Stimulated activated CD8-positive, alpha-beta memory T cell treated with anti-CD3 and anti-CD28 coated beads, Interleukin-12 subunit alpha, Interleukin-12 subunit beta, amount 100 ng/mL, for 24 hours (primary cell): ENCODE measurements at regions not wholly inside any gene's neighbourhood (a gene's known extent, or its start where the extent isn't known, plus 50 kb on each side); places are given as distances from the start of the nearest gene placed in this dataset.
"Not testable (repeated sequence)": the region's sequence is repeated elsewhere in the genome, so short reads cannot be mapped to it uniquely, and the experiment has no call there.

ENCODE experiments used
- DNase-seq: peaks from one replicate; pipeline ENCODE4 v3.0.0-alpha.2; 2020; ENCODE audit errors: extremely low read depth

DNA sequence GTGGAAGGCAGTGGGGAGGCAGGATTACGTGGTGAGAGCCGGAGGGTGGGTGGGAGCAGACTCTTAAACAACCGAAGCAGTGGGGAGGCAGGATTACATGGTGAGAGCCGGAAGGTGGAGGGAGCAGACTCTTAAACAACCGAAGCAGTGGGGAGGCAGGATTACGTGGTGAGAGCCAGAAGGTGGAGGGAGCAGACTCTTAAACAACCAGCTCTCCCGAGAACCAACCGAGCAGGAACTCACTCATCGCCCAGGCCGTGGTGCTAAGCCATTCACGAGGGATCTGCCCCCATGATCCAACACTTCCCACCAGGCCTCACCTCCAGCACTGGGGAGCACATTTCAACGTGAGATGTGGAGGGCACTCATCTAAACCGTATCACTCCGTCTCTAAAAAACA, 87.7 kb downstream of the RTP5 start:
- DNase-seq: no peak

DNA sequence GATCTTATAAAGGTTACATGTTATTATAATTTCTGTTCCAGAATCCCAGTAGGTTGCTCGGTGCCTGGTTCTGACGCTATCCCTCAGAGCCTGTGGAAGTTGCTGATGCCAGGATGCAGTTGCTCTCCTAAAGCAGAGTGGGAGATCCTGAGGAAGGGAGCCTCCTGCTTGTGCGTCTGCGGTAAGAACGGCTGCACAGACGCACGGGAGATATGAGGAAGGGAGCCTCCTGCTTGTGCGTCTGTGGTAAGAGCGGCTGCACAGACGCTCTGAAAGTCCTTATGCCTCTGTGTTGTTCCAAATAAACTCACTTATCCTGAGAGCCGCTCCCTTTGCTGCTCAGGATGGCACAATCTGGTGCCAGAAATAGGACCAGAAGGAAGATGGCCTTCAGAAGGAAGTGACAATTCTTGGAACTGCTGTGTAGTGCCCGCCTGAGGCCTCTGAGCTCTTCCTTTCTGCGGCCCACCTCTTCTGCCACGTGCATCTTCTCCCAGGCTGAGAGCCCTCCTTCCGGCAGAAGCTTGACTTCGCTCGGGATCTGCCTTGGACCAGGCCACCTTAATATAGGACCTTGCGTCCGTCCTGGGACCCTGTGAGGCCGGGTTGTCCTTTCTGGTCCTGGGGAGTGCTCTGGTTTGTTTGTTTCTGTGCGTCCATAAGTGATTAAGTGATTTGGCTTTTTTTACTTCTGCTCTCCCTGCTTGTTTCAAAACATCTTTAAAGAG, 89.5 kb downstream of the RTP5 start:
- DNase-seq: no peak

DNA sequence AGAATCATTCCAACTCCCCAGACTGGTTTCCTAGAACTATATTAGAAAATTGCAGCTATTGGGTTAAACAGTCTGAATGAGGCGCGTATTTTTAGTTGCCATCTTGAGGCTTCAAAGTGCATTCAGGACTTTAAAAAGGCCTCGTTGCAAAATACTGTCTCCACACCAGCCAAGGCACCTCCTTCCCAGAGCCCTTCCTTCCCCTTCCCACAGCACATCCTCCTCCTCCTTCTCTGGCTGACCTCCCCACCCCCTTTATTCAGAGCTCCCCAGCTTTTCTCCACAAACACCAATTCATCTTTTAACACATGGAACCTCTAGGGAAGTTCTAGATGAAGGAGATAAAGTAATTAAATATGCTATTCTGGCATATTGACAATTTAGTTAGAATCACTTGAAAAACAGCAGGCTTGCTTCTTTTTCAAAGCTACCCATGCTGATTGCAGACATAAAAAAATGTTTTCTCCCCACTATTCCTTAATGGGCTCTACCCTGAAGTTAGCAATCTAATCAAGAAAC, 90.3 kb downstream of the RTP5 start:
- no peak for DNase-seq

DNA sequence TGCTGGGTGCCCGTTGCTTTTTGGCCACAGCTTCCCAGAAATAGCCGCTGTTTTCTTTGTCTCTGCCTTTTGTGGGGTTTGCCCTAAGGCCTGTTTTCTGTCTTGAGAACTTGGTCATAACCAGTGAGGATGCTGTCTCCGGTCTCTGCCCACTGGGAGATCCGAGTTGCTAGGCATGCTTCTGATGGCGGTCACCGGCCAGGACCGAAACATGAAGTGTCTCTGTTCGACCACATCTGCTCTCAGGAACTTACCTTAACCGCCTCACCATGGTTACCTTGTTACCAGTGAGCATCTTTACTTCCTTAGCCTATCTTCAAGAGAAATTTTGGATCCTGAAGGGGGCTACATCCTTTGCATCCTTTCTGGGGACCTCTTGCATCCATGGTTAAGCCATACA, 91.9 kb downstream of the RTP5 start:
- DNase-seq: no peak

DNA sequence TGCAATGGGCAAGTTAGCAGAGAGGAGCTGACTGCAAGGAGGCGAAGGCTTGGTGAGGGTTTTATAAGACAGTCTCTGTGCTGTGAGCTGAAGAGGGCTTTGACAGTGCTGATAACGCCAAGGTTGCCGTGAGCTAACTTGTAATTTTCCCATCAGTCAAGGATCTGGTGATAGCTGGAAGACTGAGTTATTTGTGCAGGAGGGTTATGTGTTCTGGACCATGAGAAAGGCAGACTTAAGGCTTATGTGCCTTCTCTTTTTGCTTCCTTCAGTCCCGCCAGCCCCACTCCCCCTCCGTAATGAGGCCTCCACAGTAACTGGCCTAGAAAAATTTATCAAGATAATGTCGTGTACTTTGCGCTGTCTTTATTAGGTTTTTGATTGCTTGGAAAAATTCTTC, 94.6 kb downstream of the RTP5 start:
- DNase-seq: no peak

DNA sequence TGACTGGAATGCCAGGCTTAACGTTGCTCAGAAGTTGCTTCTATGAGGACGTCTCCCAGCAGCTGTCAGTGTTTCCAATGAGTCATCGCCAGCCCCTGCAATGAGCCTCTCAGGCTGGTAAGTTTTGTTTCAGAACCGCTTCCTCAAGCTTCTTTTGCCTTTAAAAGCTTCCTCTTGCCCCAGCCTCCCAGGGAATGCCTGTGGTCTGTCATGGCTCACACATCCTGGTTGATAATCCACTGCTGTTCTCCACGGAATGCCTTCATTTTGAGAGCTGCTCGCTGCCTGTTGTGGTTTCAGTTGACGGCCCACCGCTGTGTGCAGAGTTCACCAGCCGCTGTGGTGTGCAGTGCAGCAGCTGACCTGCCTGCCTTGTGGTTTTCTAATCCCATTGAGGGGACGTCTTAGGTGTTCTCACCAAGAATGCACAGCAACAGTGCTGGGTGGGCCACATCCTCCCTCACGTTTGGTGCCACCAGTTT, 96.4 kb downstream of the RTP5 start:
- DNase-seq: peak; percentile 53

GRCh38 chr2:241966647-241967466, 97.3 kb downstream of the RTP5 start:
- DNase-seq: no peak

- no peak for DNase-seq
These were observed 98.1 kb downstream of the RTP5 start for GRCh38 chr2:241967467-241968144.

DNA sequence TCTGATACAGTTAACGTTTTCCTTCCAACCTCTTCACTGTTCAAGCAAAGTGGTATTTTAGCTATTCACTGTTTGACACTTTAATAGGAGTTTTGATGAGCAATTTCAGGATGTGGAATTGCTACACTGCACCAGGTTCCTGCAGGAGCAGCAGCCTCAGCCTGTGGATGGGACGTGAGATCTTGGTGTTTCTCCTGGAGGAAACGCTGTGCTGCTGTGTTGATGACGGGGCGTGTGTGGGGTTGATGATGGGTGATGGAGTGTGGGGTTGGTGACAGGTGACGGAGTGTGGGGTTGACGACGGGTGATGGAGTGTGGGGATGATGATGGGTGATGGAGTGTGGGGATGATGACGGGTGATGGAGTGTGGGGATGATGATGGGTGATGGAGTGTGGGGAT, 98.9 kb downstream of the RTP5 start:
- no peak for DNase-seq

- DNase-seq: not testable (repeated sequence)
These were observed 99.7 kb downstream of the RTP5 start for GRCh38 chr2:241969182-241969581.

- no peak for DNase-seq
These were observed 101.2 kb downstream of the RTP5 start for GRCh38 chr2:241970716-241971115.

DNA sequence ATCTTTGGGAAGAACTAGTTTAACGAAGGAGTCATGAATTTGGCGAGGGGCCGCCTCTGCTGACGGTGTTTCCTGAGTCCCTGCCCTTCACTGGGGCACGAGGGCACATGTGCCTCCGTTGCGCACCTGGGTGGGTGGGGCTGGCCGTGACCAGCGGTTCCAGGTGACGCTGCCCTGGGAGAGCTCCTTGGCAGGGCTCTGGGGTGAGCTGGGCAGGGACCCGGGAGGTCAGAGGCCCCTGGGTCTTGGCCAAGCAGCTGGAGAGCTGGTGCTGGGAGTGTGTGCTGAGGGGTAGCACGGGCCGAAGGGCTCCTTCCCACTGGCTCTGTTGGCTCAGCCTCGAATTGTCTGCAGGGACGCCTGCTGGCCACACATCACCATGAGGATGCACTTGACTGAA, 104.6 kb downstream of the RTP5 start:
- no peak for DNase-seq

DNA sequence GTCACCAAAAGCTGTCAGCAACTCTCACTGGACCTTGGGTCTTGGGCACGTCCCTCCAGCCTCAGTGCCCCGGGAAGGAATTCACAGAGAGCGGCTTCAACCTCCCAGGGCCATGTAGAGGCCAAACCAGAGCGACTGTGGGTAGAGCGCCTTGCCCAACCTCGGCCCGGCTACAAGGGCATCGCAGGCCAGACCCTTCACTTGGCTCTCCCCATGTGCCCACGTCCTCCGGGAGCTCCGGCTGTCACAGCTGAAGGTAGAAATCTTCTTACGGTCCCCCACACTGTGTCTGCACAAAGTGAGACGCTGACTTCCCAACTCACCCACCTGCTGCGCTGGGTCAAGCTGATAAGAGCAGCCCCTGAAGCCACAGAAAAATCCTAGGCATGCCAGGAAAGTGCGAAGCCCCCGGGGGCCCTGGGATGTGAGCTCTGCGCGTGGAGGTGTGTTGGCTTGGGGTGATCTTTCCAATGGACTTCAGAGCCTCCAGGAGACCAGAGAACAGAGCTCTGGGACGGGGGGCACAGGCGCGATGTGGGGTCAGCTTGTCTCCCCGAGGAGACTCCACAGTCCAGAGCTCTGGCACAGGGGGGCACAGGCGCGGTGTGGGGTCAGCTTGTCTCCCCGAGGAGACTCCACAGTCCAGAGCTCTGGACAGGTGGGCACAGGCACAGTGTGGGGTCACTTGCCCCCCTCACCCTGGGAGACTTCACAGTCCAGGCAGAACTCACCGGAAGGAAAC, 105.5 kb downstream of the RTP5 start:
- no peak for DNase-seq

DNA sequence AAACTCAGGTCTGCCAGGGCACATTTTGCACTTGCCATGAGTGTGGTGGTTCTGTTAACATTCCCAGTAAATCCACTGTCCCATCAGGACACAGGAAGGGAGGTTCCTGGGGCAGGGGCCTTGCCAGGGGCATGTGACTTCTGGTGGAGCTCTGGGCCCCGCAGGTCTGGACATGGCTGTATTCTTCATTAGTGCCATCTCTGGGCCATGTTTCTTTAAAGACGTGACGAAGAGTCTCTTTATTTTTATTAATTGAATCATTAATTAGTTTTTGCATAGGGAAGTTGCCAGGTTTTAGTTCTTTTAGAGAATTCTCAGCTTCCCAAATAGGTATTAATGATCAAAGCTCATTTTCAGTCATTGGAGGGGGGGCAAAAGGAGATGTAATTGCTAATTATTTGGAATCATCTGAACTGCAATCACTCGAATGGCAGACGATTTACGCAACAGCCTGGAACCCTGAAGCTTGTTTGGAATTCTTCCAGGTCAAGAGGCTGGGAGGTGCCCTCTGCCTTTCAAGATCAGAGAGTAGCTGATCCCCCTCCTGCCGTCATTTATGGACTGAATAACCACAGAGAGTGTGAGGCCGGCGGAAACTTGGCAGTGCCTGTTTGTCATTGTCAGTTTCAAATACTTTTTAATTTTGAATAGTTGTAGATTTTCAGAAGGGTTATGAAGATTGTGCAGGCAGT, 106.2 kb downstream of the RTP5 start:
- DNase-seq: no peak

DNA sequence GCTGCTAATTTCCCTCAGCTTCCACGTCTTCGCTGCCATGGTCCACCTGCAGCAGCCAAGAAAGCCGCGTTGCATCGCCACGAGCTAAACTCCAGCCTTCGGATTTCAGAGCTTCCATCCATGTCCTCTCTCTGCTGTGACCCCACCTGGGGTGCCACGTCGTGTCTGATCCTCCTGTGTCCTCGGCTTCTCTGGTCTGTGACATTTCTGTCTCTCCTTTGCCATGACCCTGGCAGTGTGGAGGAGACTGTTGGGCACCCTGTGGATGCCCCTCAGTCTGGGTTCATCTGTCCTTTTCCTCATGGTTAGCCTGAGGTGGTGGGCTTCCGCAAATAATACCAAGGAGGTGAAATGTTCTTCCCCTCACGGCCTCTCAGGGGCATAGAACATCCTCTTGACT, 106.8 kb downstream of the RTP5 start:
- DNase-seq: no peak

DNA sequence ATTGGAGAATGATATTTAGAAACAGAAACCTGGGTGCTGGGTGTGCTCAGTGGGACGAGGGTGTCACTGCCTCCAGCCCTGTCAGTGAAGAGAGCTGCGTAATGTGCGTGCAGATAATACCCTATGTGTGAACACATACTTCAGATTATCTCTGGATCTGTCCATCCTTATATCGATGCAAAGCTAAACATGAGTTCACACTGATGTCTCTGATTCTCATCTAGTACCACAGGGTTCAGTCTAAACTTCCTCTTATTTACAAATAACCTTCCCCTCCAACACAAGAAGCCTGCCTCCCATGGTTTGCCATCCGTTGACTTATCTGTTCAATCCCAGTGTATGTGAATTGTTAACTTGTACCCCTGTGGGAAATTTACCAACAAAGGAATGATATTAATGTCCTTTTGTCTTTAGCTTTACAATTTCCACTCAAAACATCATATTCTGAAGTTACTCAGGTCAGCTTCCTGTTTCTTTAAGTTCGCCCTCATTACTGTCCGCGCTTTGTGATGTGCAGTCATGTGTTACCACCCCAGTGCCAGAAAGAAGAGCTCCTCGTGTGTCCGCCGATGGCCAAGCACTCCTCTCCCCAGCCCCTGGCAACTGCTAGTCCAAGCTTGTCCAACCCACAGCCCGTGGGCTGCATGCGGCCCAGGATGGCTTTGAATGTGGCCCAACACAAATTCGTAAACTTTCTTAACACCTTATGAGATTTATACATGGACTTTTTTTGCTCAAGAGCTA, 108.2 kb downstream of the RTP5 start:
- no peak for DNase-seq

DNA sequence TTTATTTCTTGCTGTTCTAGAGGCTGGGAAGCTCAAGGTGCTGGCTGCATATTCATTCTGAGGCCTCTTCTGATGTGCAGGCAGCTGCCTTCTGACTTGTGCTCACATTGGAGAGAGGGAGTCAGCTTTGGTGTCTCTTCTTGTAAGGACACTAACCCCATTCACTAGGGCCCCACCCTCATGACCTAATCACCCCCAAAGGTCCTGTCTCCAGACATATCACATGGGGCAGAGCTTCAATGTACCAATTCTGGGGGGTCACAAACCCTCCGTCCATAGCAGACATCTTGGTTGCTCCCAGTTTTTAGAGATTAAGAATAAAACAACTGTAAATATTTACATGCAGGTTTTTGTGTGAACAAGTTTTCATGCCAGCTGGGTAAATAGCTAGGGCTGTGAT, 109.1 kb downstream of the RTP5 start:
- DNase-seq: no peak

- no peak for DNase-seq
These were observed 110.7 kb downstream of the RTP5 start for GRCh38 chr2:241980193-241980592.

DNA sequence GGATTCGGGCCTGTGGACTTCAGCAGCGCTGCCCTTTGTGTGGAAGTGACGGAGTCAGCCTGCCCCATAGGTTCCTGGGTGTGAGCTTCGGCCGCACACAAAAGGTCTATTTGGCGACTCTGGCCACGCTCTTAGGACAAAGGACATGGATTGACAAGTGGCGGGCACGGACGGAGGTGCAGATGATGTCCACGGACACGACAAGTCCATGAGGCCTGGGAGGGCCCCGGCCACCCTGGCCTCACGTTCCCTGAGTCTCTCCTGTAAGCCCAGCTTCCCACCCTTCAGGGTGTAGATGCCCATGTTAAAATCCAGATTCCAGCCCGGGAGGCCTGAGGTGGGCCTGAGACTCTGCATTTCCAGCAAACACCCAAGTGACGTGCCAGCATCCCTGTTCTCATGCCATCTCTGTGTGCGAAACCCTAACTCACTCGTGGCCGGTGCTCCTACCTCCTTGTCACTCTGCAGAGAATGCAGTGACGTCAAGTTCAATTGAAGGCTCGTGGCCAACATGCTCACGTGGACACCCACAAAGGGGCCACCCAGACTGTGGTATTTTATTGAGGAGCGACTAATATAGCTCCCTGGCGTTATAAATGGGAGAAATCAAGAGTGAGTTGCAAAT, 111.7 kb downstream of the RTP5 start:
- DNase-seq: no peak
